H1 (cell line): ENCODE measurements at regions not wholly inside any gene's neighbourhood (a gene's known extent, or its start where the extent isn't known, plus 50 kb on each side); places are given as distances from the start of the nearest gene placed in this dataset.

Source experiments
- CBX8 ChIP-seq: fragments of 300-800, 300-1000 bp; sonication (generic); IDR thresholded peaks from 2 replicates; pipeline ENCODE4 v1.7.1; 2016; ENCODE audit warnings: low read depth, low read length, borderline replicate concordance
- HDAC2 ChIP-seq, 2 experiments: fragments of 300-600 bp in 1 of 2; sonication (generic) in 1 of 2; IDR thresholded peaks; 2 replicates each; pipeline ENCODE4 v1.6.1; 2011 to 2012; ENCODE audit warnings: low read depth in 2 of 2, low read length in 2 of 2, mild to moderate bottlenecking in 2 of 2, moderate library complexity in 2 of 2, borderline replicate concordance in 1 of 2, inconsistent platforms in 1 of 2
- POLR2AphosphoS5 ChIP-seq: IDR thresholded peaks from 2 replicates; pipeline ENCODE4 v1.6.1; 2011; ENCODE audit warnings: low read depth, low read length
- SP2 ChIP-seq: IDR thresholded peaks from 2 replicates; pipeline ENCODE4 v1.6.1; 2012; ENCODE audit warnings: mild to moderate bottlenecking, low read length, inconsistent platforms
- SUZ12 ChIP-seq: fragments of 200-600 bp; sonication (generic); IDR thresholded peaks from 2 replicates; pipeline ENCODE4 v1.6.1; 2012; ENCODE audit warnings: mild to moderate bottlenecking, inconsistent platforms, low read length, moderate library complexity, mixed read lengths

- no peak for TF ChIP-seq SUZ12
- no peak for TF ChIP-seq SP2
- no peak for TF ChIP-seq POLR2AphosphoS5
- no peak for TF ChIP-seq HDAC2 (IDR thresholded peaks at IDR 0.05; ENCODE audit: borderline replicate concordance in 1 of 2, low read depth in 2 of 2, low read length in 2 of 2)
- no peak for TF ChIP-seq CBX8
Measured at GRCh38 chr12:98308141-98308540, 207.2 kb upstream of the TMPO start (continued).
